NCI-H1694 (cell line): ENCODE measurements at regions not wholly inside any gene's neighbourhood (a gene's known extent, or its start where the extent isn't known, plus 50 kb on each side); places are given as distances from the start of the nearest gene placed in this dataset.
A peak's percentile ranks its signal among the peaks of the same experiment; 100 is the strongest.

Source experiments
- DNase-seq: peaks from one replicate; lab custom pipeline; 2025; lab: John Stamatoyannopoulos, UW

GRCh38 chr10:63708421-63708820, 187.2 kb downstream of the REEP3 start:
- DNase-seq: no peak

- DNase-seq: no peak
Measured at GRCh38 chr10:63710703-63711102, 189.5 kb downstream of the REEP3 start.

- no peak for DNase-seq
Measured at GRCh38 chr10:63711361-63711760, 190.2 kb downstream of the REEP3 start.

GRCh38 chr10:63711867-63712716, 190.9 kb downstream of the REEP3 start:
- DNase-seq: peak; percentile 98

- DNase-seq: no peak
Measured at GRCh38 chr10:63712717-63713115, 191.5 kb downstream of the REEP3 start.

GRCh38 chr10:63713191-63714144, 192.3 kb downstream of the REEP3 start:
- peak; percentile 94 for DNase-seq

GRCh38 chr10:63716016-63716580, 194.9 kb downstream of the REEP3 start:
- DNase-seq: no peak

- no peak for DNase-seq
Measured at GRCh38 chr10:63717027-63717715, 196.0 kb downstream of the REEP3 start.

- no peak for DNase-seq
Measured at GRCh38 chr10:63718006-63718405, 196.8 kb downstream of the REEP3 start.

- peak; percentile 63 for DNase-seq
Measured at GRCh38 chr10:63718421-63718820, 197.2 kb downstream of the REEP3 start.

GRCh38 chr10:63719226-63719856, 198.1 kb downstream of the REEP3 start:
- DNase-seq: no peak

GRCh38 chr10:63720072-63720537, 198.9 kb downstream of the REEP3 start:
- DNase-seq: peak; percentile 50

- DNase-seq: no peak
Measured at GRCh38 chr10:63720676-63721075, 199.5 kb downstream of the REEP3 start.

- DNase-seq: no peak
Measured at GRCh38 chr10:63722537-63722936, 201.3 kb downstream of the REEP3 start.

- no peak for DNase-seq
Measured at GRCh38 chr10:63723320-63723719, 202.1 kb downstream of the REEP3 start.

GRCh38 chr10:63723741-63724140, 202.5 kb downstream of the REEP3 start:
- DNase-seq: no peak

GRCh38 chr10:63724922-63725321, 203.7 kb downstream of the REEP3 start:
- no peak for DNase-seq

- DNase-seq: no peak
Measured at GRCh38 chr10:63726867-63727266, 205.7 kb downstream of the REEP3 start.

- no peak for DNase-seq
Measured at GRCh38 chr10:63727636-63728035, 206.4 kb downstream of the REEP3 start.

GRCh38 chr10:63735305-63735704, 214.1 kb downstream of the REEP3 start:
- no peak for DNase-seq

- no peak for DNase-seq
Measured at GRCh38 chr10:63738410-63738809, 217.2 kb downstream of the REEP3 start.
